ENCODE measurements at regions not wholly inside any gene's neighbourhood (a gene's known extent, or its start where the extent isn't known, plus 50 kb on each side); places are given as distances from the start of the nearest gene placed in this dataset.

DNA sequence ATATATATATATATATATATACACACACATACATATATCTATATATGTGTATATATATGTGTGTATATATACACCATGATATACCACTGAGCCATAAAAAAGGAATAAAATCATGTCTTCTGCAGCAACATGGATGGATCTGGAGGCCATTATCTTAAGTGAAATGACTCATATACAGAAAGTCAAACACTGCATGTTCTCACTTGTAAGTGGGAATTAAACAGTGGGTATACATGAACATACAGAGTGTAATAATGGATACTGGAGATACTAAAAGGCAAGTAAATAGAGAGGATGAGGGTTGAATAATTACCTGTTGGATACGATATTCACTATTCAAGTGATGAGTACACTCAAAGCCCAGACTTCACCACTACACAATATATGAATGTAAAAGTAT is 332.6 kb downstream of the SLITRK1 start:
- Histone ChIP-seq H3K27me3 (no peaks in the 10 kb centered on the region), H3K9me3 (no peaks in the 10 kb centered on the region), H3K4me3 (no peak overlapping the region), H3K36me3 (no peaks in the 10 kb centered on the region), H3K27ac (no peak overlapping the region), H3K4me1 (no peaks in the 10 kb centered on the region)
- no peak for TF ChIP-seq EP300 (IDR thresholded peaks at IDR 0.05)
- ATAC-seq, result no peak
- 100% methylated on average over 1 of the region's 1 CpG for WGBS, 2 donors (ENCODE audit: low coverage in 1 of 2)

DNA sequence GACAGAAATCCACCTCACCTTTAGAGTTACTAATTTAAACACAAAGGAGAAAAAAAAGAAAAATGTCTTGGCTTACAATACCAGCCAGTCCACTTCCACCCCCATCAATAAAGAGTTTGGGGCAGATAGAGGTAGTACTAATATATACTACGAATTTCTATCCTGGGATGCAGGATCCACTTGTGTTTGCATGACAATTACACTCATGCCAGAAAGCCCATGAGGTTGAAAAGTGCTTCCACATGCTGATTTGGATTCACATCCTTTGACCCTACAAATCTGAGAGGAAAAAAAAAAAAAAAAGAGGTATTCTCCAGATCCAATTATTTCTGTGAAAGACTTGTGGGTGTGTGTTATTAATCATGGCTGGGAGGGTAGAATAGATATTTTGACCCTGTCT is 335.2 kb downstream of the SLITRK1 start:
- ATAC-seq, result no peak
- no peaks in the 10 kb centered on the region for H3K4me1 ChIP-seq
- no peak overlapping the region for H3K27ac ChIP-seq
- no peak for TF ChIP-seq EP300 (IDR thresholded peaks at IDR 0.05)
- no peak for TF ChIP-seq POLR2AphosphoS5 (IDR thresholded peaks at IDR 0.05)
- TF ChIP-seq, protein P1, sequence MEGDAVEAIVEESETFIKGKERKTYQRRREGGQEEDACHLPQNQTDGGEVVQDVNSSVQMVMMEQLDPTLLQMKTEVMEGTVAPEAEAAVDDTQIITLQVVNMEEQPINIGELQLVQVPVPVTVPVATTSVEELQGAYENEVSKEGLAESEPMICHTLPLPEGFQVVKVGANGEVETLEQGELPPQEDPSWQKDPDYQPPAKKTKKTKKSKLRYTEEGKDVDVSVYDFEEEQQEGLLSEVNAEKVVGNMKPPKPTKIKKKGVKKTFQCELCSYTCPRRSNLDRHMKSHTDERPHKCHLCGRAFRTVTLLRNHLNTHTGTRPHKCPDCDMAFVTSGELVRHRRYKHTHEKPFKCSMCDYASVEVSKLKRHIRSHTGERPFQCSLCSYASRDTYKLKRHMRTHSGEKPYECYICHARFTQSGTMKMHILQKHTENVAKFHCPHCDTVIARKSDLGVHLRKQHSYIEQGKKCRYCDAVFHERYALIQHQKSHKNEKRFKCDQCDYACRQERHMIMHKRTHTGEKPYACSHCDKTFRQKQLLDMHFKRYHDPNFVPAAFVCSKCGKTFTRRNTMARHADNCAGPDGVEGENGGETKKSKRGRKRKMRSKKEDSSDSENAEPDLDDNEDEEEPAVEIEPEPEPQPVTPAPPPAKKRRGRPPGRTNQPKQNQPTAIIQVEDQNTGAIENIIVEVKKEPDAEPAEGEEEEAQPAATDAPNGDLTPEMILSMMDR (IDR thresholded peaks at IDR 0.05), result no peak
- no peak for TF ChIP-seq POLR2A (IDR thresholded peaks at IDR 0.05)
- H3K4me3 ChIP-seq, result no peak overlapping the region
- no peaks in the 10 kb centered on the region for H3K27me3 ChIP-seq
- WGBS, 2 donors (ENCODE audit: low coverage in 1 of 2), result 38 to 40% methylated on average over 1 of the region's 1 CpG
- no peaks in the 10 kb centered on the region for H3K9me3 ChIP-seq
- no peaks in the 10 kb centered on the region for H3K36me3 ChIP-seq

DNA sequence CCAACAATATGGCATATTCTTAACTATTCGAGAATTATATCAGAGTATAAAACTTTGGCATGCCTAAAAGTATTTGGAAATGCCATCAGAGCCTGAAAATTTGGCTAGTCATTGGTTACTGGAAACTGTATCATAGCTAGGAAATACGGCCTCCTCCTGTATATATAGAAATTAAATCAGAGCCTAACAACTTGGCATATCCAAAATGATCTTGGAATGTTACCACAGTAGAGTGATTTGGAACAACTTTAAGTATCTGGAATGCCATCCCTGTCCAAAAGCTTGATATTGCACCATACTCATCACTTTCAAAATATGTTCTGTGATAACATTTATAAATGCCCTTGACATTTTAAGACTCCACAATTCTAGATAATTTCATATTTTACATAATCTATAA is 335.8 kb downstream of the SLITRK1 start:
- H3K27me3 ChIP-seq, result no peaks in the 10 kb centered on the region
- H3K4me3 ChIP-seq, result no peak overlapping the region
- TF ChIP-seq POLR2AphosphoS5 (IDR thresholded peaks at IDR 0.05) (no peak), POLR2A (IDR thresholded peaks at IDR 0.05) (no peak)
- H3K36me3 ChIP-seq, result no peaks in the 10 kb centered on the region
- H3K27ac ChIP-seq, result no peak overlapping the region
- 73 to 75% methylated on average over 2 of the region's 2 CpGs for WGBS, 2 donors (ENCODE audit: low coverage in 1 of 2)
- H3K9me3 ChIP-seq, result no peaks in the 10 kb centered on the region
- ATAC-seq, result no peak
- no peaks in the 10 kb centered on the region for H3K4me1 ChIP-seq

DNA sequence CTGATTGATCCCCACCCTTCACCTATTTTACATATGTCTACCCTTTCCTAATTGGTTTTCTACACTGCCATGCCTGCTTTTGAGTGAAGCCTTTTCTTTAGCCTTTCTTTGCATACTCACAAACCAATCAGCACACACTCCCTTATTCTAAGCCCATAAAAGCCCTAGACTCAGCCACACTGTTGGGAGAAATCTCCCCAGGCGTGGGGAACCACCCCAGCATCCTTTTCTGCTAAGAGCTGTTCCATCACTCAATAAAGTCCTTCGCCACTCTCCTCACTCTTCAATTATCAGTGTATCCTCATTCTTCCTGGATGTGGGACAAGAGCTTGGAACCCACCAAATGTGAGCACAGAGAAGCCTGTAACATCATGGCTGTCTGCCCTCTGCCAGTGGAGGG is 343.6 kb downstream of the SLITRK1 start:
- no peaks in the 10 kb centered on the region for H3K36me3 ChIP-seq
- whole genome bisulfite sequencing, 2 donors (ENCODE audit: low coverage in 1 of 2), result 67% methylated on average over 2 of the region's 2 CpGs; no CpG with 5 or more reads in 1 of the 2 donors
- H3K4me1 ChIP-seq, result no peaks in the 10 kb centered on the region
- H3K9me3 ChIP-seq, result peaks cover 0 to 9% (median 0%) of the 10 kb centered on the region in 3 donors
- ATAC-seq, result no peak
- no peak overlapping the region for H3K4me3 ChIP-seq
- no peaks in the 10 kb centered on the region for H3K27me3 ChIP-seq
- no peak for TF ChIP-seq POLR2A (IDR thresholded peaks at IDR 0.05)
- H3K27ac ChIP-seq, result no peak overlapping the region

DNA sequence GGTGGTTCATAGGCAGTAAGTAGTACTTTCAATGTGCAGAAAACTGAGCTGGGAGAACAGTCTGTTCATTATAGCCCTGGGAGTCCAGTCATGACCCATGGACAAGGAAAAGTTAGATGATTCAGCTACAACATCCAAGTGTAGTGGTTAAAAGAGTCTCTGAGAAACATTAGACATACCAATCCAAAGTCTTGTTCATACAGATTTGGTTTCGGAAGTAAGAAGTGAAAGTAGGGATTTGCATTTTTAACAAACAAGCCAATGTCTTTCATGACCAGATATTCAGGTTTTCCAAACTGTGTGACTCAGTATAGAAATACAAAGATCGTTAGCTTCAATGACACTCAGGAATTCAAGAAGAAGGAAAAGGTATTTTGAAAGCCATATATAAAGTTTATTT is 345.3 kb downstream of the SLITRK1 start:
- no peaks in the 10 kb centered on the region for H3K4me1 ChIP-seq
- 93 to 98% methylated on average over 2 of the region's 2 CpGs for WGBS, 2 donors (ENCODE audit: low coverage in 1 of 2)
- H3K4me3 ChIP-seq, result no peak overlapping the region
- no peak overlapping the region for H3K27ac ChIP-seq
- no peaks in the 10 kb centered on the region for H3K27me3 ChIP-seq
- H3K9me3 ChIP-seq, result peaks cover 0 to 9% (median 0%) of the 10 kb centered on the region in 3 donors
- no peak for TF ChIP-seq EP300 (IDR thresholded peaks at IDR 0.05)
- no peak for TF ChIP-seq POLR2AphosphoS5 (IDR thresholded peaks at IDR 0.05)
- no peak for TF ChIP-seq POLR2A (IDR thresholded peaks at IDR 0.05)
- TF ChIP-seq, protein P1 (IDR thresholded peaks at IDR 0.05), result no peak
- no peaks in the 10 kb centered on the region for H3K36me3 ChIP-seq
- no peak for ATAC-seq

DNA sequence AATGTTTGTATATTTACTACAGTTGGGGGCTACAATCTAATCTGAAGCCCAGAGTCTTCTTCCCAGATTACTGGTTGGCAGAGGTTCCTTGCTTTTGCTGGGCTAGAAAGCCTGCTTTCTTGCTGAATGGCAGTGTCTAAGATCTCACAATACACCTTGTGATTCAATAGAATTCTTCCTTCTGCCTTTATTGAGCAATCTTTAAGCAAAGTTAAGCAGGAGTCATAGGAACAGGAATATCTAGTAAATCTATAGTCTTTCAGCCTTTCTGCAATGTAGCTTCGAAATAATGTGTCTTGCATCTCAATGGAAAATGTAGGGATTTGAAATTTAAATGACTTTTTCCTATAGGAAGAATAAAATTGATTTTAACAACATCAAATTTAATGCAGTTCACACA is 346.1 kb downstream of the SLITRK1 start:
- Histone ChIP-seq H3K27ac (no peak overlapping the region), H3K27me3 (no peaks in the 10 kb centered on the region), H3K36me3 (no peaks in the 10 kb centered on the region), H3K9me3 (peaks cover 0 to 9% (median 0%) of the 10 kb centered on the region in 3 donors), H3K4me1 (no peaks in the 10 kb centered on the region), H3K4me3 (no peak overlapping the region)
- TF ChIP-seq EP300 (IDR thresholded peaks at IDR 0.05), result no peak
- TF ChIP-seq POLR2A (IDR thresholded peaks at IDR 0.05), result no peak
- TF ChIP-seq POLR2AphosphoS5 (IDR thresholded peaks at IDR 0.05), result no peak
- TF ChIP-seq, protein P1 (IDR thresholded peaks at IDR 0.05), result no peak
- no peak for ATAC-seq
- 75 to 90% methylated on average over 1 of the region's 1 CpG for WGBS, 2 donors (ENCODE audit: low coverage in 1 of 2)

All from gastroesophageal sphincter (tissue), 4 donors.